NCI-H446 (cell line): ENCODE measurements at regions not wholly inside any gene's neighbourhood (a gene's known extent, or its start where the extent isn't known, plus 50 kb on each side); places are given as distances from the start of the nearest gene placed in this dataset.

Source experiments
- DNase-seq, 2 experiments: peaks; one replicate each; lab custom pipeline; 2025; lab: John Stamatoyannopoulos, UW

DNA sequence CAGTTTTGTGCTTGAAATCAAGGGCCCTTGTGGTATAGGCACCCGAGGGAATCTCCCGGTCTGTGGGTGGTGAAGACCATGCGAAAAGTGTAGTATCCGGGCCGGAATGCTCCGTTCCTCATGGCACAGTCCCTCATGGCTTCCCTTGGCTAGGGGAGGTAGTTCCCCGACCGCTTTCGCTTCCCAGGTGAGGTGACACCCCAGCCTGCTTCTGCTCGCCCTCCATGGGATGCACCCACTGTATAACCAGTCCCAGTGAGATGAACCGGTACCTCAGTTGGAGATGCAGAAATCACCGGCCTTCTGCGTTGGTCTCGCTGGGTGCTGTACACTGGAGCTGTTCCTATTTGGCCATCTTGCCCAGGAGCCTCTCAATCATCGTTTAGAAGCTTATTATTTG lies 195.7 kb upstream of the POT1 start:
- no peak for DNase-seq

DNA sequence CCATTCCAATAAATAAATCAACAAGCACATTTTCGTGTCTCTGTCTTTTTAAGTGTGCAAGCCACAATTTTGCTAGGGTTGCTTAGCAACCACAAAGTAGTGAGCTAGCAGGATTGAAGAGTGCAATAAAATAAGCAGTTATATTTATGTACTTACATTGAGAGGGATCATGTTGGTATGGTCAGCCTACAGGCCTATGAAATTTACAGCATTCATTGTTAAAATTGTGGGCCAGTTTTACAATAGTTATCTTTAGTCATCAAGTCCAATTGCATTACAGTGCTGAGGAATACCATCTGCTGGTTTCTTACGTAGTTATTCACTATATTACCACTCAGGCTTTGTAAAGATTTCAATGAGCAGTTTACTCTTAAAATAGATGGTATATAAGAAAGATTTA lies 192.5 kb upstream of the POT1 start:
- DNase-seq, result peak in 1 of 2 experiments; percentile 41

DNA sequence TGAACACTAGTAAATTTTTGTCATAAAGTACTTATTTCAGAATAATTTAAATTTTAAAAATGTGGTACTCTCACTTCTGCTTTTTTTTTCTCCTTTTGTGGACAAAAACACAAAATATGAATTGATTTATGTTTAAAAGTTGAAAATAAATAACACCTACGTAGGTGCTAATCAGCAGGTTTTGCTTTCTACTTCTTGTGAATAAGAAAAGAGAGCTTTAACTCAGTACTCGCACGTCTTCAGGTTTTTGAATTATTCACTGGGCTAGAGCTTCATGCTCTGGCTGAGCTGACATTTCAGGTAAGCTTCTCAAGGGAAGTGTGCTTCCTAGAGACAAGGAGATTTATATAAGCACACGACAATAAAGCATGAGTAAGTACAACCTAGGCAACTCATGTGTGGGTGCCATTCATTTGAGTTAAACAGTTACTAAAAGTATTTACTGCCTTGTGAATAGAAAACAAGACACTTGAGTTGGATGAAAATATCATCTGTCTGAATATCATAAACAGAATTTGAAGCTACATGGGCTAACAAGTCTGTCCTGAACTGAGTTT lies 190.0 kb upstream of the POT1 start:
- DNase-seq, result no peak

DNA sequence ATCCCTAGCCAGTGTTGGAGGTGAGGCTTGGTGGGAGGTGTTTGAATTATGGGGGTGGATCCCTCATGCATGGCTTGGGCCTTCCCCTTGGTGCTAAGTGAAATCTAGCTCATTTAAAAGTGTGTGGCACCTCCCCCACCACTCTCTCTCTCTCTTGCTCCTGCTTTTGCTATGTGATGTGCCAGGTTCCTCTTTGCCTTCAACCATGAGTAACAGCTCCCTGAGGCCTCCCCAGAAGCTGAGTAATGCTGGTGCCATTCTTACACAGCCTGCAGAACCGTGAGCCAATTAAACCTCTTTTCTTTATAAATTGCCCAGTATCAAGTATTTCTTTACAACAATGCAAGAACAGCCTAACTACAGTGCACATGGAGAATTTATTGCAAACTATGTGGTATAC lies 188.8 kb upstream of the POT1 start:
- DNase-seq, result no peak

DNA sequence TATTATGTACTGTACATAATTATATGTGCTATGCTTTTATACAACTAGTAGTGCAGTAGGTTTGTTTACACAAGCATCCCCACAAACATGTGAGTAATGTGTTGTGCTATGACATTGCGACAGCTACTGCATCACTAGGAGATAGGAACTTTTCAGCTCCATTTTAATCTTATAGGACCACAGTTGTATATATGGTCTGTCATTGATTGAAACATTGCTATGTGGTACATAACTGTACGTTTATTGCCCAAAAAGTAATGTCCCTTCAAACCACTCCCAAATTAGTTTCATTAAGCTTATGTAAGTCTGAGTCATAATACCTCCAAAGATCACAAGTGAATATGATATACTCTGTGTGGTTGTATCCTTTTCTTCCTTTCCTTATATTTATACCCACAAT lies 183.2 kb upstream of the POT1 start:
- no peak for DNase-seq

DNA sequence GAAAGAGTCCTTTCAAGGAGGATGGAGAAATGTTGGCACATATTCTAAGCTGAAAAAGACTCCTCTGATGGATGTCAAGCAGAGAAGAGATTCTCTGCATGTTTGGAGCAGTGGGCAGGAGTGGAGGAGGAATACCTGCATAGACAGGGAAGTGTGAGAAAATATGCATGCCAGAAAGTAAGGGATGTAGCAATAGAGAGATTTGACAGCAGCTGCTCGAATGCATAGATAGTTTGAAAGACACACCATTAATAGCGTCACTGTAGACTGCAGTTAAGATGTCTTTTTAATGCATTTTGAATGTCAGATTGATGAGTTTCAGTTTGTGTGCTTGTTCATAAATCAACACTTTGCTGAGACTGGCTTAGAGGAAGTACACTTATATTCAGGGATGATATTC lies 169.9 kb upstream of the POT1 start:
- no peak for DNase-seq

DNA sequence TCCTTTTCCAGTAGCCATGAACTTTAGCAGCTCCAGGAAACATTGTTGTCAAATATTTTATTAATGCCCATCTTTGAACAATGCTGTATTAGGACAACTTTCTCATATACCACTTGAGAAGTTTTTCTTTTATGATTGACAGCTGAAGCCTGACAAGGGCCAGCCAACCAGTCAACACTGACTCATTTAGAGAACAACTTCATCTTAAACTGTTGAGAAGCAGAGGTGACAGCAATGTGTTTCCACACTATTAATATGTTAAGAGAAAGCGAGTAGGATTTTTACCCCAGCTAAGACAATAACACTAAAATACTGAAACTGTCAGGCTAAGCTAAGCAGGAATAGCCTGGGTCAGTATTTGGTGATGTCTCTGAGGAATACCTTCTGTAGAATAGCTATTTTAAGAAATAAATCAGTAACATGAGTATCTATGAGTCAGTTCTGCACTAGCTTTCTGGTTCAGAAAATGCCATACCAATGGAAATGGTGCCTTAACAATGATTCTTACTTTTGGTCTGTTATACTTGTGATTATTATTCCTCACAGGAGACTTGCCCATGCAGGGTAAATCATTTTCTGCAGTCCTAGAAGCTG lies 168.8 kb upstream of the POT1 start:
- DNase-seq, result no peak

DNA sequence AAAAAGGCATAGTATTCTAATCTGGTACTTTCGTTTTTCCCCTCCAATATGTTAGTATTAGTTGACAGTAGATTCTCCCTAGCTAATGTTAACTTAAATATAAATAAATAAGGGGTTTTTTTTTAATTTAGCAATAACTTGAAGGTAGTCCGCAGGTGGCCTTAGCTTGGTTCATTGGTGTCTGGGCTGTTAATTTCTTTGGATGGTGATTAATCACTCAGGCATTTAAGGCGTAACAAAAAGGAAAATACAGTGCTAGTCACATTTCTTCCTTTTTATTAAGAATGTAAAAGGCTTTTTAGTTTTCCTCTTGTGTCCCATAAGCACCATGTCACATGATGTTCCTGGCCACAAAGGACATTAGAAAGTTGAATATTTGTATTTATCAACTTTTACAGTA lies 161.0 kb upstream of the POT1 start:
- no peak for DNase-seq

DNA sequence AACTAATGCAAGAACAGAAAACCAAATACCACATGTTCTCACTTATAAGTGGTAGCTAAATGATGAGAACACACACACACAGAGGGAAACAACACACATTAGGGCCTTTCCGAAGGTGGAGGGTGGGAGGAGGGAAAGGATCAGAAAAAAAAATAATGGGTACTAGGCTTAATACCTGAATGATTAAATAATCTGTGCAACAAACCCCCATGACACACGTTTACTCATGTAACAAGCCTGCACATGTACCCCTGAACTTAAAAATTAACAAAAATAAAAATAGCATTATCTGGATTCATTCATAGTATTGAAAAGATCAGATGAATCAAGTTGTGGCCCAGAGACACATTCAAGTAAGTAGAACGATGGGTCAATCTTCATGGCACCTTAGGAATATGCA lies 159.5 kb upstream of the POT1 start:
- no peak for DNase-seq

DNA sequence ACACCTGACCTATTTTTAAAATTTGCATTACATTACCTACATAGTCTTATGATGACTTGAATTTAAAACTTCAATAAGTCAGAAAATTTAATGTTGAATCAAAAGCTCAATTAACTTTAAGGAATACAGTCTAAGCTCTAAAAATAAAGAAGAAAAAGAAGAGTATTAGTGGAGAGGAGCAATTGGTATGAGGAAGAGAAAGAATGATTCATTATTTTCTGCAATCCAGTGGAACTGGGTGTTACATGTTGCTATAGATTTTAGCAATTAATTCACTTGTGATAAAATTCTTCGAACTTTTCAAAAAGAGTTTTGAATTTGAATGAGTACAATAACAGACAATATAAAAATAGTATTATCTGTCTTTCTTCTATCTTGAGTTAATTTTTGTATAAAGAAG lies 158.9 kb upstream of the POT1 start:
- DNase-seq, result no peak

DNA sequence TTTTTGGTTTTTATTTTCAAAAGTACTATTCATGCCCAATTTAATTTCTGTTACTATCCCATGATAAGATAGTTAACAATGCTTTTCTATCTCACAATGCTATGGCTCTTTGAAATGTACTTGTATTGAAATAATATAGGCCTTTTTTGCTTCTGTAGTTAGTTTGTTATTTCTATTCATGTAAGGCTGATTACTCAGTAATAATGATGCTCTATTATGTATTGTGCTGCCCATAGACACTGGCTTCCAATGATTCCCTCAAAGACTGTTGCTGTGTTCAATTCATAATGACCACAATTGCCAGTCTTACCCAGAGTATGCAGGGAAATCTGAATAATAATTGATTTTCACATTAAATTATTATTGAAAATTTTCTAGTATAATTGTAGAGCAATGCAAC lies 155.5 kb upstream of the POT1 start:
- DNase-seq, result no peak

DNA sequence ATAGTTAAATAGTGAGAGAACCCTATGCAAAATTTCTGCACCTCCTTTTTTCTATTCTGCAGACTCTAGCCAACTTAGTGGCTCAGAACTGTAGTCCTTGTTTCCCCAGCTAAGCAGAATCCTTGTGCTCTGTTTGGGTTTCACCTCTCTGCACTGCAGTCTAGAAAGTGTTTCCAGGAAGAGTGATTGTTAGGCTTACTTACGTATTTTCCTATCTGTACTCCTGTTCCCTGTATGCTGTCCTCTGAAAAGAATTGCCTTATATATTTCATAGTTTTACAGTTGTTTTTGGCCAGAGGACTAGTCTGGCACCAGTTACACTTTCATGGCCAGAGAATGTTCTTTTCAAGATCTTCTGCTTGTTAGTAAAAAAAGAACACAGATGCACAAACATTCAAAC lies 154.6 kb upstream of the POT1 start:
- no peak for DNase-seq

DNA sequence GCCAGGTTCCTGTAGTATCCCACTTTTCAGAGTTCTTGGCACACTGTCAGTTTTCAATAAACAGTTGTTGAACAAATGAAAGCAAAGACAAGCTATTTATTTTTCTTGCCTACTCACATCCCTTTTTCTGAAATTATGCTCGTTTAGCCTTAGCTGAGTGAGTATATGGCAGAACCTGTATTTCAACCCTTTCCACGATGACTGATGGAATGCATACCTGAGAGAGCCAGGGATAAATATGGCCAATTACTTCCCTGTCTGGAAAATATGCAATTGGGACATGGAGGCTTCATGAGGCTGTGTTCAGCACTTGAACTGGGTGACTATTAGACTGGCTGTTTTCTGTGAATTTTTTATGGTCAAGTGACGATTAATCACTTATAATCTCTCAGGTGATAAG lies 144.5 kb upstream of the POT1 start:
- DNase-seq, result no peak

DNA sequence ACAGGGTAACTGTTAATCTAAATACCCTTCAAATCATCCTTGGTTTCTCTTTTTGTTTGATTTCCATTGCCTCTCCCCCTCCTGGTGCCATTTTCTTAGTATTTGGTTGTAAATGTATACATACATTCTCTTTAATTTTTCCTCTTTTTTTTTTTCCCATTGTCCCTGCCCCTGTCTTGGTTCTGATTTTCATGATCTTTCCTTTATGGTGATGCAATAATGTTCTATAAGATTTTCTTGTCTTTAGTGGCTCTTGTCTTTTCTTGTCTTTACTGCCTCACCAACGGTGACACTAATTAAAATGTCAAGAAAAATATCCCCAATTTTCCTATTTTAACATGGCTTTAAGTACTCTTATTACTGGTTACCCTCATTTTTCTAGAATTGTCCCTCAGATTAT lies 135.9 kb upstream of the POT1 start:
- DNase-seq, result no peak

DNA sequence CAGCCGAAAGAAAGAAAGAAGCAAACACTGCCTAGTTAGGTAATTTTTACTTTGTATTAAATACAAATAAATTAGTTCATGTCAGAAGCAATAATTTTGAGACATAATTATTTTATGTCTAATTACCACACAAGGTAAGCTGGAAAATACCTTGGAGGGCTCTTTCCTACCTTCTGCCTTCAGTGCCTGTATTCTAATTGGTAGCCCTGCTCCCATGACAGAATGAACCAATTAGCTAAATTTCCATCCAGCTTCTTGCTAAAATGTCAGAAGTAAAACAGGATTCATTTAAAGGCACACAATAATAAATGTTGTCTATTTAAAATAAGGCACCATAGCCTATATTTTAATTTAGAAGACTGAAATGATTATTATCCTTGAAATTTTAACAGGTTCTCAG lies 135.4 kb upstream of the POT1 start:
- no peak for DNase-seq

DNA sequence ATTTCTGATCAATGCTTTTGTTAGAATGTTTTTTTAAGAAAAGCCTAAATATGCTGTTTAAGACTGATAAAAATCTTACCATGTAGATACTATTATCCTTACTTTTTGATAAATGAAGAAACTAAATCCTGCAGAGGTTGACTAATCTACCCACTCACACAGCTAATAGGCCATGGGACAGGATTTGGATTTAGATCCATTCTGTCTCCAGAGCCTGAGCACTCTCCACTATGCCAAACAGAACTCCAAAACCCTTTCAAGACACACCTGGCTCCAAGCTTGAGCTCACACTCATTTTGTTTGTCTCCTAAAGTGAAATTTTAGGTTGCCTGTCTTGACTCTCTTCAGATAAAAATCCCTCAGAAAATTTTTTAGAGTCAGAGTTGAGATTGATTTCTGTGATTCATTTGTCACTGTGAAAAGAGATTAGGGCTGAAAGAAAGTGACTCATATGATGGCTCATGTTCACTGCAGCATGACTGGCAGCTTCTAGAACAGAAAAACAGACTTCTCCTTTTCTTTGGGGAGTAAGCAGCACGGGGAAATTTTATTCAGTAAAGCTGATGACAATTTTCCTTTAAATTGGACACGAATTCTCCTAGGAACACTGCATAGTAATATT lies 132.3 kb upstream of the POT1 start:
- DNase-seq, result peak in 1 of 2 experiments; percentile 47

DNA sequence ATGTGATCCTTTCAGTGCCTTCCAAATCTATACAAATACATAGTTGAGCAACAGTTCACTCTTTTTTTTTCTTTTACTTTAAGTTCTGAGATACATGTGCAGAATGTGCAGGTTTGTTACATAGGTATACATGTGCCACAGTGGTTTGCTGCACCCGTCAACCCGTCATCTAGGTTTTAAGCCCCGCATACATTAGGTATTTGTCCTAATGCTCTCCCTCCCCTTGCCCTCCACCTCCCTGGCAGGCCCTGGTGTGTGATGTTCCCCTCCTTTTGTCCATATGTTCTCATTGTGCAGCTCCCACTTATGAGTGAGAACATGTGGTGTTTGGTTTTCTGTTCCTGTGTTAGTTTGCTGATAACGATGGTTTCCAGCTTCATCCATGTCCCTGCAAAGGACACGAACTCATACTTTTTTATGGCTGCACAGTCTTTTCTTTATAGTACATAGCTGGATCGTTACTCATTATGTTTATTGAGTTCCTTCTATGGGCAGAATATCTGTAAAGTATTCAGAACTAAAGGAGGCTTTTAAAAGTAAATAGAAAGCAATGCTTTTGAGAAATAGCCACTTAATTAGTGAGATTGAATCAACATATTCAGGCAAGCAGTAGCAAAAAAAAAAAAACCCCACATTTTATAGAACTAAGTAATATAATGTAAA lies 131.6 kb upstream of the POT1 start:
- peak in 1 of 2 experiments; percentile 32 for DNase-seq

DNA sequence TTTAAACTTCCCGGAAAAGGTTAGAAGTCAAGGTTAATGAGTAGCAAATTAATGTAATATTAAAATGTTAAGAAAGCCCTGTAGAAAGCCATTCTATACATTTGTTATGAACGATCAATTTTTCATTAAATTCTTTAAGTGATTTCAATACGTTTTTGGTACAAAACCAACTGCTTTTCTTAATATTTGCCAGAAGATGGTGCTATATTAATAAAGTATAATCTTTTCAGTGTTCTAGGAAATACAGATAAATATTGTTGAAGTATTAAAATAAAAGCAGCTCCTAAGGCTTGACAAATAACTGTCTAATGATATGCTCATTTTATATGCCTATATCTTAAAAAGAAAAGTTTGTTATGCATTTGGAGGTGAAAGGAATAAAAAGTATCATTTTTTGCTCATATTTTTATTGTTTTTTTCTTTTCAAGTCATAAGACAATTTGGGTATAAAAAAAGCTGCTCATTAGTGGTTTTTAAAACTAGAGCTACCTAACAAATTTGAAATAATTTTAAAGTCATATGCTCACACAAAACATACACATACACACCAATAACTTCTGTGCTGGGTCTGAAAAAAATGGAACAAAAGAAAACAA lies 130.3 kb upstream of the POT1 start:
- peak in 1 of 2 experiments; percentile 51 for DNase-seq

DNA sequence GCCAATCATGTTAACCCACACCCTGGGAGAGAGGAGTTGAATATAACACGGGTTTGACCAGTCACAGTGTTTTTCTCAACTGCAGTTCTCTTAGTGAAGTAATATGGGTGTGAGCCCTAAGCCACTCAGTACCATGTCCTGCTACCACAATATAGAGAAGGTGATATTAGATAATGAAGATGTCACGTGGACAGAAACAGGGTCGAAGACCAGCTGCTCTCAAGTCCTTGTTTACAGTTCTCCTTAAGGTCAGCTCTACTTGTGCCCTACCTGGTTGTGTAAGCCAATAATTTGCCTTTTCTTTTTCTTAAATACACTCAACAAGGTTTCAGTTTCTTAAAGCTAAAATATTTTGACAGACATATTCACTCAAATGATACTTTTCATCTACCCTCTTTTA lies 128.3 kb upstream of the POT1 start:
- peak in 1 of 2 experiments; percentile 35 for DNase-seq

DNA sequence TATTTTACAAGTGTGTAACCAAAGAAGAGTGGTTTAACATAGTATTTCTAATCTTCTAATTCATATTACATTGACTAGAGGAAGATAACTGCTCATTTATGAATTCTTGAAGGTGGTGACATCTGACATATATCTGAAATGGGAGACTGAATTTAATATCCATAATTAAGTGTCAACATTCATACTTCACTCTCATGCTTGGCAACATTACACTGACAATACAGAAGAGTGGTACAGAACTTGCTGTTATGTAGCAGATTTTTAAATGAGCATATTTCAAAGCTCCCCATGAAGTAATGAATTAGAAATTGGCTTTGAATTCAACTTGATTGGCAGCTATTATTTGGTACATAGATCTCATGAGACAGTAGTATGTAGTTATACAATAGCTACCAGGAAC lies 125.8 kb upstream of the POT1 start:
- no peak for DNase-seq

DNA sequence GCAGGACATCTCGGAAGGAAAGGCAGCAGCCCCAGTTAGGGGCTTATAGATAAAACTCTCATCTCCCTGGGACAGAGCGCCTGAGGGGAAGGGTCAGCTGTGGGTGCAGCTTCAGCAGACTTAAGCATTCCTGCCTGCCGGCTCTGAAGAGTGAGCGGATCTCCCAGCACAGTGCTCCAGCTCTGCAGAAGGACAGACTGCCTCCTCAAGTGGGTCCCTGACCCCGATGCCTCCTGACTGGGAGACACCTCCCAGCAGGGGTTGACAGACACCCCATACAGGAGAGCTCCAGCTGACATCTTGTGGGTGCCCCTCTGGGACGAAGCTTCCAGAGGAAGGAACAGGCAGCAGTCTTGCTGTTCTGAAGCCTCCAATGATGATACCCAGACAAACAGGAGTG lies 117.1 kb upstream of the POT1 start:
- DNase-seq, result no peak

DNA sequence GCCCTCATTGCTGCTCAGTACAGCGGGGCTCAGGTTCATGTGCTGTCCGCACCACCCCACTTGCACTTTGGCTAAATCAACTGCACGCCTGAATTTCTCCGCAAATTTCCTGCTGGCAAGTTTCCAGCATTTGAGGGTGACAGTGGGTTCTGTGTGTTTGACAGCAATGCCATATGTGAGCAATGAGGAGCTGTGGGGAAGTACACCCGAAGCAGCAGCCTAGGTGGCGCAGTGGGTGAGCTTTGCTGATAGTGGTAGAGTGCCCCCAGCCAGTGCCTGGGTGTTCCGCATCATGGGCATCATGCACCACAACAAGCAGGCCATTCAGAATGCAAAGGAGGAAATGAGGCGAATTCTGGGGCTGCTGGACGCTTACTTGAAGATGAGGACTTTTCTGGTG lies 103.9 kb upstream of the POT1 start:
- DNase-seq, result no peak

DNA sequence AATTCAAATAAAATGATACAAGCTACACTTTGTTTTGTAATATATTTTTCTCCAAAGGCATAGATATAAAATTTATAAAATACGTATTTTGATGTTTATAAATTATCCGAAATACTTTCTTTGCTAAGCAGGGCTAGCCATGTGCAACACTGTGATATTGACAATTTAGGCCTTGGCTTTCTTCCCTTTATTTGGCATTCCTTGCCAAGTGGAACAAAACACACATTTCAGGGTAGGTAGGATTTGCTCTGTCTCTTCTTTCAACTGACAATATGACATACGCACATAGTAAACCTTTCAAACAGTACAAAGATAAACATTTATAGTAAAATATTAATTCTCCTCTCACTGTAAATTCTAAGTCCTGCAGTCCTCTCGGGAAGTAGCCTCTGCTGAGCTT lies 103.3 kb upstream of the POT1 start:
- DNase-seq, result no peak
